GM06990 (cell line): ENCODE measurements at regions not wholly inside any gene's neighbourhood (a gene's known extent, or its start where the extent isn't known, plus 50 kb on each side); places are given as distances from the start of the nearest gene placed in this dataset.

Experiments
- DNase-seq: peaks from one replicate; pipeline ENCODE4 v3.0.0-alpha.2; 2011; ENCODE audit not compliant: insufficient read length; ENCODE audit errors: extremely low read depth
- H3K27me3 ChIP-seq: replicated peaks from 2 replicates; pipeline ENCODE4 v1.6.0; 2011; ENCODE audit warnings: low read length; ENCODE audit not compliant: control insufficient read depth, insufficient read depth
- H3K36me3 ChIP-seq: 2 replicates; pipeline ENCODE4 v1.5.1; 2011; ENCODE audit warnings: low read length; ENCODE audit not compliant: control insufficient read depth, insufficient read depth
- H3K4me3 ChIP-seq: replicated peaks from 2 replicates; pipeline ENCODE4 v1.5.1; 2011; ENCODE audit warnings: low read depth, mild to moderate bottlenecking, control low read depth, low read length
- TF ChIP-seq, protein P1 (sequence below): IDR thresholded peaks from 2 replicates; pipeline ENCODE4 v1.5.1; 2011; ENCODE audit warnings: low read length, control low read depth, mild to moderate bottlenecking, inconsistent platforms; ENCODE audit not compliant: insufficient read depth, poor library complexity, severe bottlenecking

DNA sequence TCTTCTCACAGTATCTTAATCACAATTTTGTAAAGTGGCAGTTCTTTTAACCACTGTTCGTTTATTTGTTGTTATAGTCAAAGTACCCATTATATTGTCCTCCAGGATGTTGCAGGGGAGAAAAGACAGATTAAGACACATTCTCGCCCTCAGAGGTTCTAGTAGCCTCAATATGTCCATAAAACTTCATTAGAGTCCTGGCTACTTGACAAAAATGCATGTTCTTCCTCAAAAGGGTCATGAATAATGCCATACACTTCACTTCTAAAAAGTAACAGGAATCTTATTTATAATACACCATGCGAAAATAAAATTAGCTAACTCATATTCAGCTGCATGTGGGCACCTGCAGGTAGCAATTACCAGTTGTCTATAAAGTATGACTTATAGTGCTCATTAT lies 109.3 kb upstream of the ANK3 start:
- DNase-seq: no peak
- Histone ChIP-seq H3K4me3 (no peak overlapping the region), H3K27me3 (no peaks in the 10 kb centered on the region), H3K36me3 (no peaks in the 10 kb centered on the region)
- TF ChIP-seq, protein P1, sequence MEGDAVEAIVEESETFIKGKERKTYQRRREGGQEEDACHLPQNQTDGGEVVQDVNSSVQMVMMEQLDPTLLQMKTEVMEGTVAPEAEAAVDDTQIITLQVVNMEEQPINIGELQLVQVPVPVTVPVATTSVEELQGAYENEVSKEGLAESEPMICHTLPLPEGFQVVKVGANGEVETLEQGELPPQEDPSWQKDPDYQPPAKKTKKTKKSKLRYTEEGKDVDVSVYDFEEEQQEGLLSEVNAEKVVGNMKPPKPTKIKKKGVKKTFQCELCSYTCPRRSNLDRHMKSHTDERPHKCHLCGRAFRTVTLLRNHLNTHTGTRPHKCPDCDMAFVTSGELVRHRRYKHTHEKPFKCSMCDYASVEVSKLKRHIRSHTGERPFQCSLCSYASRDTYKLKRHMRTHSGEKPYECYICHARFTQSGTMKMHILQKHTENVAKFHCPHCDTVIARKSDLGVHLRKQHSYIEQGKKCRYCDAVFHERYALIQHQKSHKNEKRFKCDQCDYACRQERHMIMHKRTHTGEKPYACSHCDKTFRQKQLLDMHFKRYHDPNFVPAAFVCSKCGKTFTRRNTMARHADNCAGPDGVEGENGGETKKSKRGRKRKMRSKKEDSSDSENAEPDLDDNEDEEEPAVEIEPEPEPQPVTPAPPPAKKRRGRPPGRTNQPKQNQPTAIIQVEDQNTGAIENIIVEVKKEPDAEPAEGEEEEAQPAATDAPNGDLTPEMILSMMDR: no peak

DNA sequence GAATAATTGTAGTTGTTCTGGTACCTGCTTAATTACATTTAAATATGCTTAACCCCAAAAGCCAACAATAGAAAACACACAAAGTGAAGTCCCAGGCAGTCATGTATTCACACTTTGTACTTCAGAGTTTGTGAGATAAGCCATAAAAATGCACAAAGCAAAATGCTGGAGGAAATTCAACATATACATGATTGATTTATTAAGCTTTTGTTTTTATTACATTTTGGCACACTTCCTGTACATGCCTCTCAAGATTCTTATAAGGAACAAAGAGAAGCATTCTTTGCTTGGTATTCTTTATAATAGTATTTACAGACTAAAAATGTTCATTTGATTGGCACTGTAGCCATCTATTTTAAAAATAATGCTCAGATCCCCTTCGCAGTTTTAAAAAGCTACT lies 107.7 kb upstream of the ANK3 start:
- Histone ChIP-seq H3K36me3 (no peaks in the 10 kb centered on the region), H3K27me3 (no peaks in the 10 kb centered on the region), H3K4me3 (no peak overlapping the region)
- TF ChIP-seq, protein P1: no peak
- DNase-seq: no peak

DNA sequence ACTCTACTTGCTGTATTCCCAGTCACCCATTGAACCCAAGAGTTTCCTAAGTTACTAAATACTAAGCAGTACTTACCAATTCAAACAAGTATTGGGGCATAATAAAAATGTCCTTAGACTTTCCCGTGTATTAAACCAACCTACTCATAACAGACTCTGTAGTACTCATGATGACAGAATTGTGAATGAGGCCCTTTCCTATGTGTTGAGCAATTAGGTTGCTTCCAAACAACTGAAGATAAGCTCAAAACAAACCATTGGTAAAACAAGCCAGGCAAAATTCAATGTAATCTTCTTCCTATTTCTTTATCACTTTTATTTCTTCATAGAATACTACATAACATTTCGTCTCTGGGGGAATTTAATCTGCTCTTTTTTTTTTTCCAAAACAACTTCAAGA lies 106.5 kb upstream of the ANK3 start:
- DNase-seq: no peak
- no peaks in the 10 kb centered on the region for H3K36me3 ChIP-seq
- no peaks in the 10 kb centered on the region for H3K27me3 ChIP-seq
- TF ChIP-seq, protein P1: no peak
- H3K4me3 ChIP-seq: no peak overlapping the region

DNA sequence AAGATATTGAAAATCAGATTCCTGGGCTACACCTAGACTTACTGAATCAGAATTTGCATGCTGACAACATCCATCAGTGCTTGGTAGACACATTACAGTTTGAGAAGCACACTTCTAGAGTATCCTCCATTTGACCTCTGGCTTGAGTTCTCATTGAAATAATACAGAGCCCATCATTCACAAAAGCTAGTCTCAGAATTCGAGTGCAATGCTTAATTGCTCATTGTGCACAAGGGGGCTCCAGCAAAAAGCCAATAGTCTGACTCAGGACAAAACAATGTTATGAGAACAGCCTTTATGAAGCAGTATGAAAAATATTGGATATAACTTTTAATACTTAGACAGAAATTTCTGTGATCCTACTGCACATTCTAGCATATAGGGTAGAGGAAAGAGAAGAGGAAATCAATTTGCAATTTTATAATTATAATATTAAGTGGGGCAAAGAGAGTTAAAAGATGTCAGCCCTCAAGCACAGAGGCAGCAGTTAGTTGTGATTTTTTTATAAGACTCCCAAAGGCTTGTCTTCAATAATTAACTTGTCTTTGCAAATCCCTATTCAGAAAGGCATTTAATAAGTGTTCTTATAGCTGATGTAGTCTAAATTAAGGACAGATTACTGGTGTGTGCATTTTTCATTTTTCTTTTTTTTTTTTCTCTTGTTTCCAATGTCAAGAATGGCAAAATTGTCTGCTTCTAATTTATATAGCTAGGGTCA lies 105.8 kb upstream of the ANK3 start:
- no peak for DNase-seq
- Histone ChIP-seq H3K27me3 (no peaks in the 10 kb centered on the region), H3K36me3 (no peaks in the 10 kb centered on the region), H3K4me3 (no peak overlapping the region)
- TF ChIP-seq, protein P1: no peak

DNA sequence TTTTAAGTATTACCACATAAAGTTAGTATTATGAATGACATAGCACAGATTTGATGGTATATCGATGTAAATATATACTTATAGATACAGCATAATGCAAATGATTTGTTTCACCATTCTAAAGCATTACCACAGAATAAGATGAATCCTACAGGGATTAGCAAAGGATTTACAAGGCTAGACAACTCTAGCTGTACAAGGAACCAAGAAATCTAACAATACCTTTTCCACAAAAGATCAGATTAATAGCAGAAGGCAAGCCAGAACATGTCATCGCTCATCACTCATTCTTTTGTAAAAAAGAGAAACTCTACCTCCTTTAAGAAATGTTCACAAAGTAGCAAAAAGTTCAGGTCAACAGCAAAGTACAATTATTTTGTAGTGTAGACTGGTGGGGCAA lies 105.1 kb upstream of the ANK3 start:
- no peak overlapping the region for H3K4me3 ChIP-seq
- no peaks in the 10 kb centered on the region for H3K36me3 ChIP-seq
- no peak for DNase-seq
- H3K27me3 ChIP-seq: no peaks in the 10 kb centered on the region
- TF ChIP-seq, protein P1: no peak

DNA sequence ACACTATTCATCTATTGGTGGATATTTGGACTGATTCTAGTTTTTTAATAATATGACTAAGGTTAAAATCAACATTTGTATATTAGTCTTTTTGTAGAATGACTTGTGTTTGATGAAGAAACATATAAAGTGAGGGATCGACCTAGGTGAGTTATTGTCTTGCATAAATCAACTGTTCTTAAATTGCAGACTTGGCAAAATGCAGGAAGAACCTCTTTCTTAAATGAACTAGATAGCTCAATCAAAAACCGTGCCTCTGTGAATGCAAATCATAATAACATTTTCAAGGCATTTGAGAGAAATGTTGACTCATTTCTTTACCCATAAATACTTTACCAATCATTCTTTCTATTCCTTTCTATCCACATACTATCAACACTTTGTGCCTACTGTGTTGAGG lies 101.5 kb upstream of the ANK3 start:
- Histone ChIP-seq H3K36me3 (no peaks in the 10 kb centered on the region), H3K4me3 (no peak overlapping the region), H3K27me3 (no peaks in the 10 kb centered on the region)
- no peak for DNase-seq
- TF ChIP-seq, protein P1: no peak
